ENCODE measurements at regions not wholly inside any gene's neighbourhood (a gene's known extent, or its start where the extent isn't known, plus 50 kb on each side); places are given as distances from the start of the nearest gene placed in this dataset.

DNA sequence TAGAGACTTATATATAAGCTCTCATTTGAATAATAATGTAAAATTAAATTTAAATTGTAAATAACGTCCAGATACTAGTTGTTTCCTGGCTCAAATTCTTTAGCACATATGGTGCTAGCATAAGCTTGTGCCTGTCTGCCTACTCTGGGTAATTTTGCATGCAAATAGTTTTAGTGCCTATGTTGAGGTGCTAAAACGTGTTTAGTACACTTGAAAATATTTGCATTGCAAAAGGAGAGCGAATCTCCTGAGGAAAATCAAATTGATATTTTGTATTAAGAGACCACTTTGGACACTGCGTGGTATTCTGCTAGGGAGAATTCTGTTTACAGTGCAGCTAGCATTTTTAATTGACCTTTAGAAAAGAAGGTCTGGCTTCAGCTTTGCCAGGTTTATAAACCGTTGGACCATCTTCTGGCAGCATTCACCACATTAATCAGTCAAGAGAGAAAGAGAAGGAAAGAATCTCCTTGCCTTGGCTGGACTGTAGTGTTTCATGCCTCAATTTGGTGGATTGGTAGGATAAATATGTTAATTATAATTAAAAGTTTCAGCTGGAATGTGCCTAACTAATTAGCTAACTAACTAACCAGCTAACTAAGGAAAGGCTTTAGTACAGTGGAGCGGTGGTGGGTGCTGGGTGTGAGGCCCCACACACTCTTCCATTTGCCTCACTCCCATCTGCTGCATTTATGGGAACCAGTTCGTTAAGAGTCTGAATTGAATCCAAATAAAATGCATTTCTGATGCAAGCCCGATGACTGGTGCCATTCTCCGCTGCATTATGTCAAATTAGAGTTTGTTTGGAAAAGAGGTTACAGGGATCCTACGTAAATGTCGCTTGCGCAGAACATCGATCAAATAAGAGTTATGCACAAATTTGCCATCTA is 150.1 kb upstream of the MPDZ start:
- TF ChIP-seq, protein P1, sequence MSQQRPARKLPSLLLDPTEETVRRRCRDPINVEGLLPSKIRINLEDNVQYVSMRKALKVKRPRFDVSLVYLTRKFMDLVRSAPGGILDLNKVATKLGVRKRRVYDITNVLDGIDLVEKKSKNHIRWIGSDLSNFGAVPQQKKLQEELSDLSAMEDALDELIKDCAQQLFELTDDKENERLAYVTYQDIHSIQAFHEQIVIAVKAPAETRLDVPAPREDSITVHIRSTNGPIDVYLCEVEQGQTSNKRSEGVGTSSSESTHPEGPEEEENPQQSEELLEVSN (IDR thresholded peaks at IDR 0.05; ENCODE audit: borderline replicate concordance, low read depth) = no peak
- TF ChIP-seq RCOR1 (IDR thresholded peaks at IDR 0.05; ENCODE audit: low read depth, low read length) (no peak), JUN (IDR thresholded peaks at IDR 0.05) (no peak), HDAC2 (IDR thresholded peaks at IDR 0.05) (no peak), RNF2 (IDR thresholded peaks at IDR 0.05; ENCODE audit: borderline replicate concordance, low read depth) (no peak), RAD21 (conservative IDR thresholded peaks at IDR 0.05 in 1 of 2, IDR thresholded peaks at IDR 0.05 in 1 of 2) (no peak), GATA3 (IDR thresholded peaks at IDR 0.05; ENCODE audit: borderline replicate concordance) (no peak), MAFK (IDR thresholded peaks at IDR 0.05; ENCODE audit: partially characterized antibody) (no peak), ESRRA (IDR thresholded peaks at IDR 0.05; ENCODE audit: borderline replicate concordance, low read length) (no peak), POLR2A (IDR thresholded peaks at IDR 0.05; ENCODE audit: low read length) (no peak), EP300 (IDR thresholded peaks at IDR 0.05) (no peak), ZFP36 (IDR thresholded peaks at IDR 0.05; ENCODE audit: borderline replicate concordance, partially characterized antibody) (no peak)
- TF ChIP-seq, protein P2, sequence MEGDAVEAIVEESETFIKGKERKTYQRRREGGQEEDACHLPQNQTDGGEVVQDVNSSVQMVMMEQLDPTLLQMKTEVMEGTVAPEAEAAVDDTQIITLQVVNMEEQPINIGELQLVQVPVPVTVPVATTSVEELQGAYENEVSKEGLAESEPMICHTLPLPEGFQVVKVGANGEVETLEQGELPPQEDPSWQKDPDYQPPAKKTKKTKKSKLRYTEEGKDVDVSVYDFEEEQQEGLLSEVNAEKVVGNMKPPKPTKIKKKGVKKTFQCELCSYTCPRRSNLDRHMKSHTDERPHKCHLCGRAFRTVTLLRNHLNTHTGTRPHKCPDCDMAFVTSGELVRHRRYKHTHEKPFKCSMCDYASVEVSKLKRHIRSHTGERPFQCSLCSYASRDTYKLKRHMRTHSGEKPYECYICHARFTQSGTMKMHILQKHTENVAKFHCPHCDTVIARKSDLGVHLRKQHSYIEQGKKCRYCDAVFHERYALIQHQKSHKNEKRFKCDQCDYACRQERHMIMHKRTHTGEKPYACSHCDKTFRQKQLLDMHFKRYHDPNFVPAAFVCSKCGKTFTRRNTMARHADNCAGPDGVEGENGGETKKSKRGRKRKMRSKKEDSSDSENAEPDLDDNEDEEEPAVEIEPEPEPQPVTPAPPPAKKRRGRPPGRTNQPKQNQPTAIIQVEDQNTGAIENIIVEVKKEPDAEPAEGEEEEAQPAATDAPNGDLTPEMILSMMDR (IDR thresholded peaks at IDR 0.05) = no peak

Data from A549 (cell line).